Hepatocyte (in vitro differentiated cells): ENCODE measurements at regions not wholly inside any gene's neighbourhood (a gene's known extent, or its start where the extent isn't known, plus 50 kb on each side); places are given as distances from the start of the nearest gene placed in this dataset.
"Not testable (repeated sequence)": the region's sequence is repeated elsewhere in the genome, so short reads cannot be mapped to it uniquely, and the experiment has no call there.

ENCODE experiments used
- DNase-seq: peaks from one replicate; pipeline ENCODE4 v3.0.0-alpha.2; 2016; ENCODE audit warnings: low spot score
- H2AFZ ChIP-seq: fragments of 200-600 bp; sonication (generic); 2 replicates; pipeline ENCODE4 v1.6.0; 2016; ENCODE audit warnings: antibody characterized with exemption, mild to moderate bottlenecking
- H3K27ac ChIP-seq: fragments of 200-600 bp; sonication (generic); 2 replicates; pipeline ENCODE4 v1.5.1; 2016; ENCODE audit warnings: mild to moderate bottlenecking
- H3K27me3 ChIP-seq: fragments of 200-600 bp; sonication (generic); 2 replicates; pipeline ENCODE4 v1.6.1; 2016
- H3K36me3 ChIP-seq: fragments of 200-600 bp; sonication (generic); replicated peaks from 2 replicates; pipeline ENCODE4 v1.5.1; 2016; ENCODE audit warnings: low read depth; ENCODE audit not compliant: insufficient read depth
- H3K4me1 ChIP-seq: fragments of 200-600 bp; sonication (generic); 2 replicates; pipeline ENCODE4 v1.5.1; 2016; ENCODE audit warnings: mild to moderate bottlenecking, moderate library complexity; ENCODE audit not compliant: insufficient read depth
- H3K4me2 ChIP-seq: fragments of 200-600 bp; sonication (generic); 2 replicates; pipeline ENCODE4 v1.6.0; 2016
- H3K4me3 ChIP-seq: fragments of 200-600 bp; sonication (generic); 2 replicates; pipeline ENCODE4 v1.5.1; 2016; ENCODE audit warnings: mild to moderate bottlenecking
- H3K79me2 ChIP-seq: fragments of 200-600 bp; sonication (generic); 2 replicates; pipeline ENCODE4 v1.6.0; 2017; ENCODE audit warnings: mild to moderate bottlenecking
- H3K9me2 ChIP-seq: fragments of 200-600 bp; sonication (generic); replicated peaks from 2 replicates; pipeline ENCODE4 v1.6.0; 2017; ENCODE audit warnings: mild to moderate bottlenecking; ENCODE audit not compliant: insufficient read depth
- H3K9me3 ChIP-seq: fragments of 200-600 bp; sonication (generic); 2 replicates; pipeline ENCODE4 v1.5.1; 2016; ENCODE audit warnings: low read depth, mild to moderate bottlenecking
- H4K20me1 ChIP-seq: fragments of 200-600 bp; sonication (generic); 2 replicates; pipeline ENCODE4 v1.6.0; 2016; ENCODE audit warnings: mild to moderate bottlenecking; ENCODE audit not compliant: insufficient read depth, poor library complexity, severe bottlenecking
- EZH2 ChIP-seq: fragments of 200-600 bp; sonication (generic); IDR thresholded peaks from 2 replicates; pipeline ENCODE4 v1.6.1; 2016; ENCODE audit warnings: antibody characterized with exemption, mild to moderate bottlenecking, borderline replicate concordance
- EZH2phosphoT487 ChIP-seq: fragments of 200-600 bp; sonication (generic); IDR thresholded peaks from one replicate; pipeline ENCODE4 v1.6.1; 2018; ENCODE audit warnings: antibody characterized with exemption, mild to moderate bottlenecking, low read depth, moderate library complexity; ENCODE audit not compliant: unreplicated experiment, severe bottlenecking
- WGBS: methylation state at CpG from one replicate; pipeline ENCODE4 v1.1.6; 2016; ENCODE audit warnings: low lambda C conversion rate; ENCODE audit errors: missing lambda C conversion rate; 5-methylcytosine and 5-hydroxymethylcytosine counted together
- TF ChIP-seq, protein P1 (sequence below): fragments of 200-600 bp; sonication (generic); IDR thresholded peaks from 2 replicates; pipeline ENCODE4 v1.5.1; 2016; ENCODE audit warnings: antibody characterized with exemption, mild to moderate bottlenecking; ENCODE audit not compliant: poor library complexity

DNA sequence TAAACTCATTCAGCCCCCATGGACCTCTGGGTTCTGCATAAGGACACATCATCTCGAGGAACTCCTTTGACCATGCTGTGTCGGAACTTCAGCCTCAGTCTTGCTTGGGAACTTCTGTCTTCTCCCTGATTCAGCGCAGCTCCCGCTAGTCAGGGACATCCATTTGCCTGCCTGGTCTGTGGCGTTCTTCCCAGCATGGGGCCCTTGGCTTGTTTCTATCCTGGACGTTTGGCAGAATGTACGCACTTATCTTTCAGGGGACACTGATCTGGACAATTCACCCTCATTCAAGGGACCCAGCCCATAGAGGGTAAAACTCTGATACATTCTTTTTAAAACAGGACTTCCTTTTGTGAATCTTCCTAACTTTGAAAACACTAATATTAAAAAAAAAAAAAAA, 75.8 kb upstream of the WIPF1 start:
- no peaks in the 10 kb centered on the region for H3K27me3 ChIP-seq
- H3K4me2 ChIP-seq: no peak overlapping the region
- H3K36me3 ChIP-seq: no peaks in the 10 kb centered on the region
- TF ChIP-seq, protein P1, sequence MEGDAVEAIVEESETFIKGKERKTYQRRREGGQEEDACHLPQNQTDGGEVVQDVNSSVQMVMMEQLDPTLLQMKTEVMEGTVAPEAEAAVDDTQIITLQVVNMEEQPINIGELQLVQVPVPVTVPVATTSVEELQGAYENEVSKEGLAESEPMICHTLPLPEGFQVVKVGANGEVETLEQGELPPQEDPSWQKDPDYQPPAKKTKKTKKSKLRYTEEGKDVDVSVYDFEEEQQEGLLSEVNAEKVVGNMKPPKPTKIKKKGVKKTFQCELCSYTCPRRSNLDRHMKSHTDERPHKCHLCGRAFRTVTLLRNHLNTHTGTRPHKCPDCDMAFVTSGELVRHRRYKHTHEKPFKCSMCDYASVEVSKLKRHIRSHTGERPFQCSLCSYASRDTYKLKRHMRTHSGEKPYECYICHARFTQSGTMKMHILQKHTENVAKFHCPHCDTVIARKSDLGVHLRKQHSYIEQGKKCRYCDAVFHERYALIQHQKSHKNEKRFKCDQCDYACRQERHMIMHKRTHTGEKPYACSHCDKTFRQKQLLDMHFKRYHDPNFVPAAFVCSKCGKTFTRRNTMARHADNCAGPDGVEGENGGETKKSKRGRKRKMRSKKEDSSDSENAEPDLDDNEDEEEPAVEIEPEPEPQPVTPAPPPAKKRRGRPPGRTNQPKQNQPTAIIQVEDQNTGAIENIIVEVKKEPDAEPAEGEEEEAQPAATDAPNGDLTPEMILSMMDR: no peak
- no peak for TF ChIP-seq EZH2phosphoT487
- peaks cover 3% of the 10 kb centered on the region for H4K20me1 ChIP-seq
- no peak overlapping the region for H2AFZ ChIP-seq
- DNase-seq: no peak
- H3K27ac ChIP-seq: peak overlapping the region; percentile 79
- H3K79me2 ChIP-seq: peaks cover 21% of the 10 kb centered on the region
- no peaks in the 10 kb centered on the region for H3K9me3 ChIP-seq
- no peaks in the 10 kb centered on the region for H3K9me2 ChIP-seq
- peaks cover 16% of the 10 kb centered on the region for H3K4me1 ChIP-seq
- WGBS: 94% methylated on average over 7 of the region's 7 CpGs
- H3K4me3 ChIP-seq: no peak overlapping the region

DNA sequence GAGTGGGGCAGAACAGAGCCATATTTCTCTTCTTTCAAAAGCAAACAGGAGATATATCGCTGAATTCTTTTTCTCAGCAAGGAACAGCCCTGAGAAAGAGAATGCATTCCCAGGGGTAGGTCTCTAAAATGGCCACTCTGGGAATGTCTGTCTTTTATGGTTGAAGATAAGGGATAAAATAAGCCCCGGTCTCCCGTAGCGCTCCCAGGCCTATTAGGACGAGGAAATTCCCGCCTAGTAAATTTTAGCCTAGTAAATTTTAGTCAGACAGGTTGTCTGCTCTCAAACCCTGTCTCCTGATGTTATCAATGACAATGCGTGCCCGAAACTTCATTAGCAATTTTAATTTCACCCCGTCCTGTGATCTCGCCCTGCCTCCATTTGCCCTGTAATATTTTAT, 73.9 kb upstream of the WIPF1 start:
- not testable (repeated sequence) for H2AFZ ChIP-seq, DNase-seq, H3K9me2 ChIP-seq, H3K4me3 ChIP-seq, H3K36me3 ChIP-seq, H3K4me2 ChIP-seq, H3K79me2 ChIP-seq, H3K27me3 ChIP-seq, H4K20me1 ChIP-seq, H3K27ac ChIP-seq, H3K9me3 ChIP-seq
- 90% methylated on average over 10 of the region's 10 CpGs for WGBS
- peaks cover 22% of the 10 kb centered on the region for H3K4me1 ChIP-seq

DNA sequence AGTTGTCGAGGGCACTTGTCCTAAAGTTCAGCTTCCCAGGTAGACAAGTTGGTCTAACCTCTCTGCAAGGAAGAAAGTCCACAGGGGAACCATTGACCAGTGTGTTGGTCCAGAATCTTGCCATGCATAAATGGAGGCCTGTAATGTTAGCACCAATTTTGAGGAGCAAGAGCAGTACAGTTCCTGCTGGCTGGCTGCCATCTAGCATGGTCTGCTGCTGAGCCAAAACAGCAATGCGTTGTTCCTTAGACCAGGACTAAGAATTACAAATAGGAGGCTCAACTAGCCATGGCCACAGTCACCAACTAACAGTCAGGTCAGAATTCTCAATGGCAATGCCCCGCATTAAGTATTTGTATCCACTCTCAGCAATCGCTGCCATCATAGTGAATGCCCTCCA, 72.8 kb upstream of the WIPF1 start:
- no peak for DNase-seq
- Histone ChIP-seq H3K36me3 (no peaks in the 10 kb centered on the region), H3K4me1 (peaks cover 22% of the 10 kb centered on the region), H4K20me1 (no peaks in the 10 kb centered on the region), H2AFZ (no peak overlapping the region), H3K4me2 (no peak overlapping the region), H3K27ac (no peak overlapping the region), H3K27me3 (no peaks in the 10 kb centered on the region), H3K9me2 (no peaks in the 10 kb centered on the region), H3K9me3 (no peaks in the 10 kb centered on the region), H3K79me2 (peaks cover 7% of the 10 kb centered on the region), H3K4me3 (no peak overlapping the region)
- no peak for TF ChIP-seq EZH2phosphoT487
- TF ChIP-seq, protein P1: no peak
- TF ChIP-seq EZH2: no peak
- WGBS: 87% methylated on average over 4 of the region's 4 CpGs

DNA sequence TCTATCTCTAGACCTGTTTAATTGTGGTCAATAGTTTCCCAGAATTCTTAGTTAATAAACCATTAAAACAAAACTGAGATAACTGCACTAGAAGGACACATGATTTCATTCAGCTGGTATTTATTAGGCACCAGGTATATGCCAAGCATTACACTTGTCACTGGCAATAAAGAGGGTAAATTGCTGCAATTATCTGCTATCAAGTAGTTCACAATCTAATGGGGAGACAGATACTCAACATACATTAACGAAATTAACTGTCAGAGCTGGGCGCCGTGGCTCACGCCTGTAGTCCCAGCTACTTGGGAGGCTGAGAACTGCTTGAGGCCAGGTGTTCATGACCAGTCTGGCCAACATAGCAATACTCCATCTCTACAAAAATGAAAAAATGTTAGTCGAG, 71.7 kb upstream of the WIPF1 start:
- Histone ChIP-seq H3K4me3 (no peak overlapping the region), H3K27ac (no peak overlapping the region), H2AFZ (no peak overlapping the region), H3K27me3 (no peaks in the 10 kb centered on the region), H3K79me2 (peaks cover 12% of the 10 kb centered on the region), H3K9me2 (no peaks in the 10 kb centered on the region), H4K20me1 (no peaks in the 10 kb centered on the region), H3K4me1 (peaks cover 22% of the 10 kb centered on the region), H3K9me3 (no peaks in the 10 kb centered on the region), H3K36me3 (no peaks in the 10 kb centered on the region), H3K4me2 (no peak overlapping the region)
- no peak for DNase-seq
- TF ChIP-seq, protein P1: no peak
- no peak for TF ChIP-seq EZH2
- no peak for TF ChIP-seq EZH2phosphoT487
- WGBS: 86% methylated on average over 5 of the region's 5 CpGs
